Heart right ventricle (tissue), 16 donors: ENCODE measurements at regions not wholly inside any gene's neighbourhood (a gene's known extent, or its start where the extent isn't known, plus 50 kb on each side); places are given as distances from the start of the nearest gene placed in this dataset.

Experiments
- ATAC-seq, 8 donors: fragments of 200-7000 bp; cut with Tn5 transposase; one replicate each; pipeline ENCODE4 v1.9.1; 2020; ENCODE audit warnings: mild to moderate bottlenecking in 8 of 8, moderate library complexity in 8 of 8, moderate number of reproducible peaks in 1 of 8
- DNase-seq, 2 donors: peaks; one replicate each; pipeline ENCODE4 v3.0.0-alpha.2; 2020
- H3K27ac ChIP-seq, 10 donors: fragments of 200-600 bp; sonication (generic) in 2 of 10; one replicate each; pipeline versions ENCODE4 v1.5.0 to v1.8.0; 2020 to 2022; ENCODE audit warnings: mild to moderate bottlenecking in 3 of 10
- H3K27me3 ChIP-seq, 7 donors: fragments of 200-600 bp; one replicate each; pipeline ENCODE4 v1.8.0; 2021 to 2022; ENCODE audit warnings: mild to moderate bottlenecking in 2 of 7
- H3K36me3 ChIP-seq, 9 donors: fragments of 200-600 bp; sonication (generic) in 1 of 9; one replicate each; pipeline versions ENCODE4 v1.5.0 to v1.8.0; 2020 to 2022; ENCODE audit warnings: mild to moderate bottlenecking in 2 of 9
- H3K4me1 ChIP-seq, 9 donors: fragments of 200-600 bp; sonication (generic) in 1 of 9; one replicate each; pipeline versions ENCODE4 v1.5.0 to v1.8.0; 2020 to 2022; ENCODE audit warnings: mild to moderate bottlenecking in 4 of 9
- H3K4me3 ChIP-seq, 10 donors: fragments of 200-600 bp; sonication (generic) in 2 of 10; one replicate each; pipeline versions ENCODE4 v1.5.0 to v1.8.0; 2020 to 2022; ENCODE audit warnings: mild to moderate bottlenecking in 7 of 10, moderate library complexity in 2 of 10
- H3K9me3 ChIP-seq, 11 donors: fragments of 200-600 bp in 10 of 11; sonication (generic) in 2 of 11; one replicate each; pipeline versions ENCODE4 v1.5.0 to v1.8.0; 2013 to 2022; ENCODE audit warnings: mild to moderate bottlenecking in 2 of 11, control low read depth in 1 of 11, moderate library complexity in 1 of 11
- CTCF ChIP-seq, 9 donors: fragments of 200-600 bp; sonication (generic) in 2 of 9; IDR thresholded peaks; one replicate each; pipeline versions ENCODE4 v1.5.0 to v1.8.0; 2021 to 2022; ENCODE audit warnings: antibody characterized with exemption in 9 of 9, mild to moderate bottlenecking in 5 of 9, moderate library complexity in 1 of 9
- WGBS, 2 donors: extraction: QIAGEN DNeasy Blood & Tissue Kit; methylation state at CpG; one replicate each; pipeline ENCODE4 v1.1.7; 2013; ENCODE audit warnings: inconsistent platforms in 1 of 2; 5-methylcytosine and 5-hydroxymethylcytosine counted together
- intact Hi-C, 10 donors: fragments of 100-400 bp; cut with DNase I; formaldehyde crosslinking; loops; one replicate each; pipeline versions ENCODE4 v1.11.1 to v1.14.2; 2022
- donor health status: Arrhythmogenic right ventricular cardiomyopathy.
- donor health status: ischemic (EF 13 %, LVEDD 7.1; RV severe dilation, severe dysfunction).
- donor health status: healthy with polysubstance abuse.
- donor health status: DM: no; HTN: yes; CAD: no.
- donor health status: DM: no; HTN: no; CAD: no.
- donor health status: ischemic (EF 25% LVEDD 6.9; RV normal size, moderate dysfunction).
- donor health status: ischemic (EF 25% LVEDD 5.7; RV mildly dilated, moderate dysfunction).
- donor health status: healthy.
- donor health status: DM: yes; HTN: yes; CAD: no.
- donor health status: Ischemic cardiomyopathy.
- donor health status: ischemic (EF 35%, LVEDD 5.7; RV mildly dilated, moderate dysfunction).
- donor health status: nonischemic (EF 11% LVEDD 7.7; RV severe dilation, severe dysfunction).
- donor health status: DM: yes; HTN: yes; CAD: no.
- donor health status: PGD.
- donor health status: ischemic (EF 29% LVEDD 5.4; RV normal size, mild dysfunction).
- donor health status: nonischemic (EF 23%, LVEDD 6.1; RV moderate dilation, normal function).

GRCh38 chr4:134952775-134953174 is 751.2 kb upstream of the PABPC4L start:
- Histone ChIP-seq H3K9me3 (peaks cover 0 to 10% (median 0%) of the 10 kb centered on the region in 11 donors), H3K27ac (no peak overlapping the region), H3K36me3 (no peaks in the 10 kb centered on the region), H3K4me1 (no peaks in the 10 kb centered on the region), H3K4me3 (no peak overlapping the region), H3K27me3 (no peaks in the 10 kb centered on the region)
- intact Hi-C loops: no loop called here
- no peak for DNase-seq
- ATAC-seq: no peak
- no peak for TF ChIP-seq CTCF (IDR thresholded peaks at IDR 0.05)
- WGBS, 2 donors: 96 to 97% methylated on average over 21 of the region's 21 CpGs

GRCh38 chr4:134952305-134952704 is 750.7 kb upstream of the PABPC4L start:
- H3K4me1 ChIP-seq: no peaks in the 10 kb centered on the region
- no peaks in the 10 kb centered on the region for H3K27me3 ChIP-seq
- H3K27ac ChIP-seq: no peak overlapping the region
- H3K9me3 ChIP-seq: peaks cover 0 to 10% (median 0%) of the 10 kb centered on the region in 11 donors
- ATAC-seq (no peak), DNase-seq (no peak)
- H3K4me3 ChIP-seq: no peak overlapping the region
- H3K36me3 ChIP-seq: no peaks in the 10 kb centered on the region
- TF ChIP-seq CTCF (IDR thresholded peaks at IDR 0.05): no peak
- 87 to 90% methylated on average over 13 of the region's 13 CpGs for WGBS, 2 donors
- intact Hi-C loops: no loop called here

- Histone ChIP-seq H3K4me3 (no peak overlapping the region), H3K27ac (no peak overlapping the region), H3K9me3 (peaks cover 0 to 10% (median 0%) of the 10 kb centered on the region in 11 donors), H3K4me1 (no peaks in the 10 kb centered on the region), H3K36me3 (no peaks in the 10 kb centered on the region), H3K27me3 (no peaks in the 10 kb centered on the region)
- intact Hi-C loops: no loop called here
- DNase-seq (no peak), ATAC-seq (no peak)
- no peak for TF ChIP-seq CTCF (IDR thresholded peaks at IDR 0.05)
- WGBS, 2 donors: 92% methylated on average over 22 of the region's 22 CpGs
These were observed 746.6 kb upstream of the PABPC4L start for GRCh38 chr4:134948110-134948642.

GRCh38 chr4:134944115-134944514 is 742.5 kb upstream of the PABPC4L start:
- TF ChIP-seq CTCF (IDR thresholded peaks at IDR 0.05): no peak
- no peaks in the 10 kb centered on the region for H3K4me1 ChIP-seq
- H3K36me3 ChIP-seq: no peaks in the 10 kb centered on the region
- no peaks in the 10 kb centered on the region for H3K27me3 ChIP-seq
- H3K9me3 ChIP-seq: peaks cover 0 to 7% (median 0%) of the 10 kb centered on the region in 11 donors
- intact Hi-C loops: no loop called here
- no peak overlapping the region for H3K4me3 ChIP-seq
- no peak overlapping the region for H3K27ac ChIP-seq
- 91 to 92% methylated on average over 21 of the region's 21 CpGs for WGBS, 2 donors
- ATAC-seq: no peak
- DNase-seq: no peak
